HepG2 (cell line): ENCODE measurements at regions not wholly inside any gene's neighbourhood (a gene's known extent, or its start where the extent isn't known, plus 50 kb on each side); places are given as distances from the start of the nearest gene placed in this dataset.
A peak's percentile ranks its signal among the peaks of the same experiment; 100 is the strongest.

Experiments
- ATAC-seq: fragments of 200-7000 bp; cut with Tn5 transposase; 3 replicates; pipeline ENCODE4 v1.9.1; 2020; ENCODE audit warnings: mild to moderate bottlenecking, moderate library complexity
- BruUV-seq: library from RNA; stranded (reverse); fragments of 400-500 nt; replicated peaks from 2 replicates; lab custom pipeline; 2021; lab: Mats Ljungman, UMichigan
- CTCF ChIA-PET: fragments of 300-600 bp; formaldehyde crosslinking; extraction: SDS; loops from one replicate; lab custom pipeline; 2021; ENCODE audit warnings: low total read pairs, inconsistent platforms, low intra/inter-chr PET ratio; lab: Yijun Ruan, JAX
- POLR2A ChIA-PET: fragments of 350-600 bp; sonication (Branson Sonifier 250); formaldehyde crosslinking; loops from one replicate; lab custom pipeline; 2020; ENCODE audit warnings: antibody characterized with exemption, inconsistent platforms; lab: Yijun Ruan, JAX
- DNase-seq: peaks from one replicate; pipeline ENCODE4 v3.0.0-alpha.2; 2015; ENCODE audit warnings: low spot score
- FAIRE-seq: peaks from 3 replicates; lab custom pipeline; 2011; peaks lifted over from hg19 to GRCh38; lab: Jason Lieb, UNC
- H2AFZ ChIP-seq: one replicate; pipeline ENCODE4 v1.6.1; 2011; ENCODE audit warnings: low read length, inconsistent platforms
- H3K27ac ChIP-seq: fragments of 300-600 bp; 3 replicates; pipeline ENCODE4 v1.8.0; 2011; ENCODE audit warnings: mixed run types, mild to moderate bottlenecking, mixed read lengths, low read length, inconsistent platforms; ENCODE audit not compliant: insufficient read depth; ENCODE audit errors: extremely low read length
- H3K27me3 ChIP-seq, 2 experiments: fragments of 200-600 bp in 1 of 2; 2 replicates in 1 of 2; 3 replicates in 1 of 2; pipeline versions ENCODE4 v1.6.0 to v1.8.0; 2011; ENCODE audit warnings: low read length in 2 of 2, mild to moderate bottlenecking in 2 of 2, moderate library complexity in 2 of 2, inconsistent platforms in 1 of 2; ENCODE audit not compliant: insufficient read depth in 2 of 2, control insufficient read depth in 1 of 2
- H3K36me3 ChIP-seq, 2 experiments: fragments of 200-600 bp in 1 of 2; replicated peaks in 1 of 2; 2 replicates in 1 of 2; 3 replicates in 1 of 2; pipeline versions ENCODE4 v1.5.1 to v1.8.0; 2011; ENCODE audit warnings: low read length in 2 of 2, inconsistent platforms in 1 of 2; ENCODE audit not compliant: insufficient read depth in 2 of 2, control insufficient read depth in 1 of 2
- H3K4me1 ChIP-seq: 2 replicates; pipeline ENCODE4 v1.5.1; 2012; ENCODE audit warnings: low read length, inconsistent platforms; ENCODE audit not compliant: insufficient read depth
- H3K4me2 ChIP-seq: 2 replicates; pipeline ENCODE4 v1.6.0; 2011; ENCODE audit warnings: low read depth, low read length, inconsistent platforms
- H3K4me3 ChIP-seq, 3 experiments: fragments of 200-600 bp in 1 of 3; sonication (generic), shearing (Covaris generic) in 1 of 3; replicated peaks in 1 of 3; 2 replicates each; pipeline ENCODE4 v1.5.1; 2011 to 2016; ENCODE audit warnings: low read length in 3 of 3, inconsistent platforms in 2 of 3, low read depth in 2 of 3, mild to moderate bottlenecking in 2 of 3, control low read depth in 1 of 3, mixed read lengths in 1 of 3; ENCODE audit not compliant: insufficient read depth in 1 of 3
- H3K79me2 ChIP-seq: one replicate; pipeline ENCODE4 v1.6.1; 2011; ENCODE audit warnings: low read length, inconsistent platforms; ENCODE audit not compliant: insufficient read depth
- H3K9ac ChIP-seq: 2 replicates; pipeline ENCODE4 v1.6.0; 2011; ENCODE audit warnings: mild to moderate bottlenecking, low read depth, low read length, inconsistent platforms; ENCODE audit not compliant: insufficient read depth
- H3K9me3 ChIP-seq: 2 replicates; pipeline ENCODE4 v1.5.1; 2012; ENCODE audit warnings: mild to moderate bottlenecking, low read length
- H4K20me1 ChIP-seq: 2 replicates; pipeline ENCODE4 v1.6.0; 2011; ENCODE audit warnings: inconsistent platforms, mild to moderate bottlenecking, low read length, moderate library complexity; ENCODE audit not compliant: insufficient read depth
- ARID2 ChIP-seq: sonication (generic); formaldehyde crosslinking; IDR thresholded peaks from 2 replicates; pipeline ENCODE4 v1.8.1; 2022; ENCODE audit warnings: mild to moderate bottlenecking, missing genetic modification reagents, borderline replicate concordance
- GLI4 ChIP-seq: sonication (generic); formaldehyde crosslinking; IDR thresholded peaks from 2 replicates; pipeline ENCODE4 v1.5.1; 2020; ENCODE audit warnings: missing genetic modification reagents, mild to moderate bottlenecking, moderate library complexity, borderline replicate concordance
- RAD21 ChIP-seq: fragments of 450-650 bp; formaldehyde crosslinking; IDR thresholded peaks from 2 replicates; pipeline ENCODE4 v1.5.0; 2020; ENCODE audit warnings: mild to moderate bottlenecking
- RCOR2 ChIP-seq: IDR thresholded peaks from 2 replicates; pipeline ENCODE4 v1.6.1; 2016; ENCODE audit warnings: missing biosample characterization, missing genetic modification reagents
- RFXANK ChIP-seq: IDR thresholded peaks from 2 replicates; pipeline ENCODE4 v1.6.1; 2016
- SPEN ChIP-seq: sonication (generic); formaldehyde crosslinking; IDR thresholded peaks from 2 replicates; pipeline ENCODE4 v1.5.1; 2020; ENCODE audit warnings: low read depth, mild to moderate bottlenecking, missing genetic modification reagents
- STAG1 ChIP-seq: sonication (generic); formaldehyde crosslinking; IDR thresholded peaks from 2 replicates; pipeline ENCODE4 v1.4.0; 2020; ENCODE audit warnings: missing genetic modification reagents
- ZNF549 ChIP-seq: sonication (generic); formaldehyde crosslinking; IDR thresholded peaks from 2 replicates; pipeline ENCODE4 v1.5.0; 2020; ENCODE audit warnings: missing genetic modification reagents
- WGBS: methylation state at CpG from one replicate; pipeline ENCODE4 v1.1.6; 2017; ENCODE audit warnings: low lambda C conversion rate; 5-methylcytosine and 5-hydroxymethylcytosine counted together
- in situ Hi-C: cut with HindIII; loops from 2 replicates; pipeline ENCODE4 v1.10.0; 2017; ENCODE audit warnings: low pct_unique_long_range_greater_than_20kb; ENCODE audit not compliant: extremely low pct_ligation_motif_present
- intact Hi-C: fragments of 100-400 bp; cut with micrococcal nuclease; formaldehyde crosslinking; loops from one replicate; pipeline ENCODE4 v1.10.0; 2022; ENCODE audit not compliant: unreplicated experiment
- TF ChIP-seq, protein P1 (sequence below): sonication (generic); formaldehyde crosslinking; IDR thresholded peaks from 2 replicates; pipeline ENCODE4 v1.9.0; 2021; ENCODE audit warnings: missing genetic modification reagents, borderline replicate concordance
- TF ChIP-seq, protein P2 (sequence below): sonication (generic); formaldehyde crosslinking; IDR thresholded peaks from 2 replicates; pipeline ENCODE4 v1.5.0; 2020; ENCODE audit warnings: mild to moderate bottlenecking, missing genetic modification reagents, moderate library complexity

DNA sequence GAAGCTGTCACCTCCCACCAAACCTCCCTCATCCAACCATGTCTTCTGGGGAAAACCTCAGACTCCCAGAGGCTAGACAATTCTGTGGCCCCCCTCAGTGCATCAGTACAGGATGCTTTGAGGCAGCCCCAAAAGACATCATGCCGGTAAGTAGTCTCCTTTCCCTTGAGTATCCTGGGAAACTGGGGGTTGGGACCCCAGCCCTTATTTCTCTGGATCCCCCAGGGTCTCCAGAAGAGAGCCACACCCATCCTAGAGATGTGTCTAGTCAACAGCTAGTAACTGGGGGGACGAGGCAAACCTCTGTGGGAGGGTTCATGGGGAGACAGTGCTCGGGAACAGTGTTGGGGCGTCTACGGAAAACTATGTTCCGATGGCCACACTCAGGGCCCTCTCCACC is 974.2 kb upstream of the TMEM132C start (continued):
- TF ChIP-seq, protein P1, sequence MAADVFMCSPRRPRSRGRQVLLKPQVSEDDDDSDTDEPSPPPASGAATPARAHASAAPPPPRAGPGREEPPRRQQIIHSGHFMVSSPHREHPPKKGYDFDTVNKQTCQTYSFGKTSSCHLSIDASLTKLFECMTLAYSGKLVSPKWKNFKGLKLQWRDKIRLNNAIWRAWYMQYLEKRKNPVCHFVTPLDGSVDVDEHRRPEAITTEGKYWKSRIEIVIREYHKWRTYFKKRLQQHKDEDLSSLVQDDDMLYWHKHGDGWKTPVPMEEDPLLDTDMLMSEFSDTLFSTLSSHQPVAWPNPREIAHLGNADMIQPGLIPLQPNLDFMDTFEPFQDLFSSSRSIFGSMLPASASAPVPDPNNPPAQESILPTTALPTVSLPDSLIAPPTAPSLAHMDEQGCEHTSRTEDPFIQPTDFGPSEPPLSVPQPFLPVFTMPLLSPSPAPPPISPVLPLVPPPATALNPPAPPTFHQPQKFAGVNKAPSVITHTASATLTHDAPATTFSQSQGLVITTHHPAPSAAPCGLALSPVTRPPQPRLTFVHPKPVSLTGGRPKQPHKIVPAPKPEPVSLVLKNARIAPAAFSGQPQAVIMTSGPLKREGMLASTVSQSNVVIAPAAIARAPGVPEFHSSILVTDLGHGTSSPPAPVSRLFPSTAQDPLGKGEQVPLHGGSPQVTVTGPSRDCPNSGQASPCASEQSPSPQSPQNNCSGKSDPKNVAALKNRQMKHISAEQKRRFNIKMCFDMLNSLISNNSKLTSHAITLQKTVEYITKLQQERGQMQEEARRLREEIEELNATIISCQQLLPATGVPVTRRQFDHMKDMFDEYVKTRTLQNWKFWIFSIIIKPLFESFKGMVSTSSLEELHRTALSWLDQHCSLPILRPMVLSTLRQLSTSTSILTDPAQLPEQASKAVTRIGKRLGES = no peak
- TF ChIP-seq GLI4 (CRISPR knock-in tag) = no peak
- TF ChIP-seq RCOR2 (CRISPR knock-in tag) = no peak
- TF ChIP-seq ARID2 = no peak
- TF ChIP-seq ZNF549 (CRISPR knock-in tag) = no peak
- TF ChIP-seq SPEN (CRISPR knock-in tag) = no peak

DNA sequence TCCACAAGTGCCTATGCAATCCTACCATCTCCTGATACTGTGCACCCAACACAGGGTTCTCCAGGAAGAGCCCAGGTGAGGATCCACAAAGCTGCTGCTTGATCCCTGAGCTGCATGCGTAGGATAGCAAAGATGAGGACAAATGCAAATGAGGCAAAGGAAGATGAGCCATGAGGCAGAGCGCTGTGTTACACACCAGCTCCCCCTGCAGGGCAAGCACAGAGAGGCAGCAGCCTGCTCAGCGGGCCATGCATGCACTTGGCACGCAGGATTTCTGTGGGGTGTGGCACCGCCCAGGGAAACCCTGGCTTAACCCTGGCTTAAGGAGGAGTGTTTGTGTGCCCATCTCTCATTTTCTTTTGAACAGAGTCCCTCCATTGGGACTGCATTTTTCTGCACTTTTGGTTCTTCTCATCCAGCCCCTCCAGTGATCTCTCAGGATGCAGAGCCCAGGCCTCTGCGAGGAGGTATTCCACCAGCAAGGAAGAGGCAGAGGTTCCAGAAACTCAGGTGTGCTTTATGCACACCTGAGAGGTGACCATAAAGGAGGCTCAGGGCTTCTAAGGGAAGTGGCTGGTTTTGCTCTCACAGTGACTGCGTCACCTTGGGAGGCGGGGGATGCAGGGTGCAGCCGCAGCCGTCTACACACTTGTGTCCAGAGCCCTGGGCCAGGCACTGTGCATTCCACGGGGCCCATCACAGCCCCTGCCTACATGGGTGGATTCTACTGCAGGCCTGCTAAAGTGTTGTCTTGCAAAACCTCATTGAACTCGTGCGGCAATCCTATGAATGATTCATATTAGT is 973.3 kb upstream of the TMEM132C start:
- no TSS peak for BruUV-seq

More for the DNA sequence above, 973.3 kb upstream of the TMEM132C start:
- FAIRE-seq = no peak
- H3K79me2 ChIP-seq = no peaks in the 10 kb centered on the region
- CTCF ChIA-PET = interaction anchor here (1.0 kb wide), 1 partner anchor 184 kb away, joined by 3 read pairs; no protein-coding TSS in a partner anchor
- no peaks in the 10 kb centered on the region for H3K36me3 ChIP-seq
- intact Hi-C loops = no loop called here
- H3K27ac ChIP-seq = no peak overlapping the region
- TF ChIP-seq, protein P2, sequence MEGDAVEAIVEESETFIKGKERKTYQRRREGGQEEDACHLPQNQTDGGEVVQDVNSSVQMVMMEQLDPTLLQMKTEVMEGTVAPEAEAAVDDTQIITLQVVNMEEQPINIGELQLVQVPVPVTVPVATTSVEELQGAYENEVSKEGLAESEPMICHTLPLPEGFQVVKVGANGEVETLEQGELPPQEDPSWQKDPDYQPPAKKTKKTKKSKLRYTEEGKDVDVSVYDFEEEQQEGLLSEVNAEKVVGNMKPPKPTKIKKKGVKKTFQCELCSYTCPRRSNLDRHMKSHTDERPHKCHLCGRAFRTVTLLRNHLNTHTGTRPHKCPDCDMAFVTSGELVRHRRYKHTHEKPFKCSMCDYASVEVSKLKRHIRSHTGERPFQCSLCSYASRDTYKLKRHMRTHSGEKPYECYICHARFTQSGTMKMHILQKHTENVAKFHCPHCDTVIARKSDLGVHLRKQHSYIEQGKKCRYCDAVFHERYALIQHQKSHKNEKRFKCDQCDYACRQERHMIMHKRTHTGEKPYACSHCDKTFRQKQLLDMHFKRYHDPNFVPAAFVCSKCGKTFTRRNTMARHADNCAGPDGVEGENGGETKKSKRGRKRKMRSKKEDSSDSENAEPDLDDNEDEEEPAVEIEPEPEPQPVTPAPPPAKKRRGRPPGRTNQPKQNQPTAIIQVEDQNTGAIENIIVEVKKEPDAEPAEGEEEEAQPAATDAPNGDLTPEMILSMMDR (CRISPR knock-in tag) = peak; percentile 75
- TF ChIP-seq RAD21 (CRISPR knock-in tag) (peak; percentile 30; the same call in 1 of the 2 replicates), STAG1 (CRISPR knock-in tag) (peak; percentile 63), RFXANK (CRISPR knock-in tag) (no peak)
- TF ChIP-seq, all 625 proteins: peak for 3
- Histone ChIP-seq H3K4me1 (no peaks in the 10 kb centered on the region), H3K4me2 (no peak overlapping the region), H4K20me1 (no peaks in the 10 kb centered on the region), H3K9ac (no peak overlapping the region), H2AFZ (no peak overlapping the region), H3K9me3 (no peaks in the 10 kb centered on the region), H3K4me3 (no peak overlapping the region), H3K27me3 (no peaks in the 10 kb centered on the region)
- in situ Hi-C loops = no loop called here
- no peak for DNase-seq
- ATAC-seq = peak; percentile 93
- POLR2A ChIA-PET = no interaction called here
- WGBS = 22% methylated on average over 3 of the region's 13 CpGs
